ENCODE measurements at regions not wholly inside any gene's neighbourhood (a gene's known extent, or its start where the extent isn't known, plus 50 kb on each side); places are given as distances from the start of the nearest gene placed in this dataset.

DNA sequence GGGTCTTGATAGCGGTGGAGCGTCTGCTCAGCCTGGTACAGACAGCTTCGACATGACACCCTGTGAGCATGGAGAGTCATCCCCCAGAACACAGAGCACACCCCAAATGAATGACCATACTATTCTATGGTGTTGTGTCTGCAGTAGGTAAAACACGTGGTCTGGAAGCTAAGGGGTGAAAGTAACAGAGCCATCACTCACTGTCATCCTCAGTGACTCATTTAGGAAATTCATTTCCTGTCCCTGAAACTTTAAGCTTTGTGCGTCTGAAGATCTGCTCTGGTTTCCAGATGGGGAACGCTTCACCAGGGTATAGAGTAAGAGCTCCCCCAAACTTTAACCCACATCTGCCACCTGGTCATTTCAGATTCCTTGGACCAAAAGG is 94.8 kb upstream of the DISP3 start:
- Histone ChIP-seq H3F3A (ENCODE audit: insufficient read depth) (no peaks in the 10 kb centered on the region), H3K27me3 (ENCODE audit: low read length) (no peaks in the 10 kb centered on the region), H3K36me3 (ENCODE audit: low read length) (no peaks in the 10 kb centered on the region), H2AFZ (ENCODE audit: low read depth, low read length, severe bottlenecking) (no peak overlapping the region), H3K9me3 (ENCODE audit: insufficient read depth, low read length) (no peaks in the 10 kb centered on the region), H3K79me2 (ENCODE audit: insufficient read depth, low read length) (no peaks in the 10 kb centered on the region), H4K20me1 (ENCODE audit: low read depth, low read length) (no peaks in the 10 kb centered on the region), H3K9me2 (replicated peaks; ENCODE audit: insufficient read depth, low read length) (no peaks in the 10 kb centered on the region), H3K9ac (ENCODE audit: low read length) (no peak overlapping the region), H3K4me2 (ENCODE audit: low read depth, low read length, poor library complexity, severe bottlenecking) (no peak overlapping the region), H3K4me3 (ENCODE audit: insufficient read depth, low read length, poor library complexity, severe bottlenecking) (no peak overlapping the region), H3K27ac (ENCODE audit: low read depth, low read length) (no peak overlapping the region)
- TF ChIP-seq CTCF (IDR thresholded peaks at IDR 0.05; ENCODE audit: insufficient read depth, low read length, poor library complexity, severe bottlenecking) (no peak), EZH2phosphoT487 (conservative IDR thresholded peaks at IDR 0.05; ENCODE audit: low read length) (no peak)

- TF ChIP-seq EZH2phosphoT487 (conservative IDR thresholded peaks at IDR 0.05; ENCODE audit: low read length) (no peak), CTCF (IDR thresholded peaks at IDR 0.05; ENCODE audit: insufficient read depth, low read length, poor library complexity, severe bottlenecking) (no peak)
- Histone ChIP-seq H3K9me3 (ENCODE audit: insufficient read depth, low read length) (no peaks in the 10 kb centered on the region), H3F3A (ENCODE audit: insufficient read depth) (no peaks in the 10 kb centered on the region), H3K4me2 (ENCODE audit: low read depth, low read length, poor library complexity, severe bottlenecking) (no peak overlapping the region), H3K4me3 (ENCODE audit: insufficient read depth, low read length, poor library complexity, severe bottlenecking) (no peak overlapping the region), H3K27me3 (ENCODE audit: low read length) (no peaks in the 10 kb centered on the region), H3K9me2 (replicated peaks; ENCODE audit: insufficient read depth, low read length) (no peaks in the 10 kb centered on the region), H2AFZ (ENCODE audit: low read depth, low read length, severe bottlenecking) (no peak overlapping the region), H3K27ac (ENCODE audit: low read depth, low read length) (no peak overlapping the region), H3K79me2 (ENCODE audit: insufficient read depth, low read length) (no peaks in the 10 kb centered on the region), H4K20me1 (ENCODE audit: low read depth, low read length) (no peaks in the 10 kb centered on the region), H3K9ac (ENCODE audit: low read length) (no peak overlapping the region), H3K36me3 (ENCODE audit: low read length) (no peaks in the 10 kb centered on the region)
Observed at GRCh38 chr1:11387829-11388228, 91.1 kb upstream of the DISP3 start.

DNA sequence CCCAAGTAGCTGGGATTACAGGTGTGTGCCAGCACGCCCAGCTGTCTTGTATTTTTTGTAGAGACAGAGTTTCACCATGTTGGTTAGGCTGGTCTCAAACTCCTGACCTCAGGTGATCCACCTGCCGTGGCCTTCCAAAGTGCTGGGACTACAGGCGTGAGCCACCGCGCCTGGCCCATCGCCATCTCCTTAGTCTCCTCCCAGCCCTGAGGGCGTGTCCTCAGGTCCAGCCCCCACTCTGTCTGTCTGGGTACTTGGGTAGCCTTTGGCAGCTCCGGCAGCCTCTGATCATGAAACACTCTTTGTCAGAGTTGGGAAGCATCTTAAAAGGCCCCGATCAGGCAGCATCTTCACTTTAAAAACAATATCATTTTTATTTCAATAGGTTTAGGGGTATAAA is 90.3 kb upstream of the DISP3 start:
- Histone ChIP-seq H3K27ac (ENCODE audit: low read depth, low read length) (no peak overlapping the region), H3K27me3 (ENCODE audit: low read length) (no peaks in the 10 kb centered on the region), H3K36me3 (ENCODE audit: low read length) (no peaks in the 10 kb centered on the region), H3K4me2 (ENCODE audit: low read depth, low read length, poor library complexity, severe bottlenecking) (no peak overlapping the region), H3K9me2 (replicated peaks; ENCODE audit: insufficient read depth, low read length) (no peaks in the 10 kb centered on the region), H3F3A (ENCODE audit: insufficient read depth) (no peaks in the 10 kb centered on the region), H3K9me3 (ENCODE audit: insufficient read depth, low read length) (no peaks in the 10 kb centered on the region), H3K9ac (ENCODE audit: low read length) (no peak overlapping the region), H3K4me3 (ENCODE audit: insufficient read depth, low read length, poor library complexity, severe bottlenecking) (no peak overlapping the region), H3K79me2 (ENCODE audit: insufficient read depth, low read length) (no peaks in the 10 kb centered on the region), H2AFZ (ENCODE audit: low read depth, low read length, severe bottlenecking) (no peak overlapping the region), H4K20me1 (ENCODE audit: low read depth, low read length) (no peaks in the 10 kb centered on the region)
- no peak for TF ChIP-seq EZH2phosphoT487 (conservative IDR thresholded peaks at IDR 0.05; ENCODE audit: low read length)
- no peak for TF ChIP-seq CTCF (IDR thresholded peaks at IDR 0.05; ENCODE audit: insufficient read depth, low read length, poor library complexity, severe bottlenecking)

DNA sequence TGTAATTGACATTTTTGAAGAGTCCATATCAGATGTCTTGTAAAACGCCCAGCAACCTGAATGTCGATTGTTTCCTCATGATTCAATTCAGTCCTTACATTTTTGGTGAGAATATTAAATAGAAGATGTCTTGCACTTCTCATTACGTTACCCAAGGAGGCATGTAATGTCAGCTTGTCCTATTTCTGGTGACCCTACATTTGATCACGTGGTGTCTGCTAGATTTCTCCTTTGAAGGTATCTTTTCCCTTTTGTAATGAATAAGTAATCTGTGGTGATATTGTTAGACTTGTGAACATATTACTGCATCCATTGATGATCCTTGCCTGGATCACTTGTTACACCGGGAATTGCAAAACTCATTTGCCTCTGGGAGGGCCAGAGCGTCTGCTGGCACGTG is 87.6 kb upstream of the DISP3 start:
- Histone ChIP-seq H3K79me2 (ENCODE audit: insufficient read depth, low read length) (no peaks in the 10 kb centered on the region), H4K20me1 (ENCODE audit: low read depth, low read length) (no peaks in the 10 kb centered on the region), H2AFZ (ENCODE audit: low read depth, low read length, severe bottlenecking) (no peak overlapping the region), H3K9me2 (replicated peaks; ENCODE audit: insufficient read depth, low read length) (no peaks in the 10 kb centered on the region), H3K9me3 (ENCODE audit: insufficient read depth, low read length) (no peaks in the 10 kb centered on the region), H3K4me2 (ENCODE audit: low read depth, low read length, poor library complexity, severe bottlenecking) (no peak overlapping the region), H3K4me3 (ENCODE audit: insufficient read depth, low read length, poor library complexity, severe bottlenecking) (no peak overlapping the region), H3F3A (ENCODE audit: insufficient read depth) (no peaks in the 10 kb centered on the region), H3K9ac (ENCODE audit: low read length) (no peak overlapping the region), H3K36me3 (ENCODE audit: low read length) (no peaks in the 10 kb centered on the region), H3K27me3 (ENCODE audit: low read length) (no peaks in the 10 kb centered on the region), H3K27ac (ENCODE audit: low read depth, low read length) (no peak overlapping the region)
- no peak for TF ChIP-seq EZH2phosphoT487 (conservative IDR thresholded peaks at IDR 0.05; ENCODE audit: low read length)
- no peak for TF ChIP-seq CTCF (IDR thresholded peaks at IDR 0.05; ENCODE audit: insufficient read depth, low read length, poor library complexity, severe bottlenecking)
